GM12878 (cell line): ENCODE measurements at regions not wholly inside any gene's neighbourhood (a gene's known extent, or its start where the extent isn't known, plus 50 kb on each side); places are given as distances from the start of the nearest gene placed in this dataset.

Experiments used
- ATAC-seq: fragments of 200-7000 bp; cut with Tn5 transposase; 3 replicates; pipeline ENCODE4 v1.9.1; 2020; ENCODE audit warnings: mild to moderate bottlenecking, moderate library complexity
- BruUV-seq: library from RNA; stranded (reverse); fragments of 400-500 nt; replicated peaks from 2 replicates; lab custom pipeline; 2021; lab: Mats Ljungman, UMichigan
- CTCF ChIA-PET: fragments of 300-600 bp; sonication (Branson Sonifier 250); formaldehyde crosslinking; extraction: SDS; loops from one replicate; lab custom pipeline; 2021; ENCODE audit warnings: inconsistent platforms; lab: Yijun Ruan, JAX
- POLR2A ChIA-PET: fragments of 350-600 bp; formaldehyde crosslinking; extraction: SDS; loops from one replicate; lab custom pipeline; 2021; ENCODE audit warnings: inconsistent platforms; lab: Charles Lee
- RAD21 ChIA-PET: fragments of 300-600 bp; sonication (Branson Sonifier 250); formaldehyde crosslinking; loops from one replicate; lab custom pipeline; 2023; ENCODE audit warnings: antibody characterized with exemption; ENCODE audit not compliant: unreplicated experiment; lab: Charles Lee
- SMC1A ChIA-PET: fragments of 300-600 bp; sonication (Branson Sonifier 250); formaldehyde crosslinking; loops from one replicate; lab custom pipeline; 2023; ENCODE audit not compliant: unreplicated experiment, uncharacterized antibody; lab: Charles Lee
- DNase-seq: peaks from one replicate; pipeline ENCODE4 v3.0.0-alpha.2; 2011; ENCODE audit warnings: low read depth, low spot score
- FAIRE-seq: peaks from 3 replicates; lab custom pipeline; 2011; peaks lifted over from hg19 to GRCh38; lab: Jason Lieb, UNC
- H2AFZ ChIP-seq: 2 replicates; pipeline ENCODE4 v1.6.0; 2011; ENCODE audit warnings: low read depth, low read length, control low read depth; ENCODE audit not compliant: control insufficient read depth
- H3K27ac ChIP-seq: 2 replicates; pipeline ENCODE4 v1.5.1; 2011; ENCODE audit warnings: control low read depth; ENCODE audit not compliant: control insufficient read depth, insufficient read depth
- H3K27me3 ChIP-seq, 2 experiments: replicated peaks in 1 of 2; 2 replicates each; pipeline versions ENCODE4 v1.6.0 to v1.6.1; 2011; ENCODE audit warnings: low read length in 1 of 2; ENCODE audit not compliant: control insufficient read depth in 2 of 2, insufficient read depth in 2 of 2
- H3K36me3 ChIP-seq, 2 experiments: 2 replicates each; pipeline ENCODE4 v1.5.1; 2011; ENCODE audit warnings: low read length in 1 of 2; ENCODE audit not compliant: control insufficient read depth in 2 of 2, insufficient read depth in 2 of 2
- H3K4me1 ChIP-seq: 2 replicates; pipeline ENCODE4 v1.6.1; 2011; ENCODE audit warnings: mild to moderate bottlenecking, low read length, moderate library complexity, mixed read lengths; ENCODE audit not compliant: control insufficient read depth, insufficient read depth
- H3K4me2 ChIP-seq: 2 replicates; pipeline ENCODE4 v1.6.0; 2011; ENCODE audit warnings: control low read depth; ENCODE audit not compliant: control insufficient read depth, insufficient read depth
- H3K4me3 ChIP-seq: fragments of 200-600 bp; sonication (generic); 2 replicates; pipeline ENCODE4 v1.5.1; 2016
- H3K79me2 ChIP-seq: 2 replicates; pipeline ENCODE4 v1.6.0; 2011; ENCODE audit warnings: low read length; ENCODE audit not compliant: control insufficient read depth, insufficient read depth
- H3K9ac ChIP-seq: 2 replicates; pipeline ENCODE4 v1.8.0; 2011; ENCODE audit warnings: low read length, control low read depth, mixed read lengths; ENCODE audit not compliant: control insufficient read depth, insufficient read depth
- H3K9me3 ChIP-seq: replicated peaks from 3 replicates; pipeline ENCODE4 v1.5.1; 2011; ENCODE audit warnings: mild to moderate bottlenecking, low read length; ENCODE audit not compliant: control insufficient read depth, insufficient read depth
- H4K20me1 ChIP-seq: 2 replicates; pipeline ENCODE4 v1.6.0; 2011; ENCODE audit not compliant: control insufficient read depth, insufficient read depth
- CHD2 ChIP-seq: IDR thresholded peaks from 2 replicates; pipeline ENCODE4 v1.6.1; 2011; ENCODE audit warnings: low read depth, low read length, improper control_type of control experiment, borderline replicate concordance
- ETV6 ChIP-seq, 2 experiments: fragments of 450-650 bp in 1 of 2; IDR thresholded peaks in 1 of 2; conservative IDR thresholded peaks in 1 of 2; 2 replicates each; pipeline ENCODE4 v1.6.1; 2014; ENCODE audit warnings: antibody characterized with exemption in 1 of 2, borderline replicate concordance in 1 of 2, low read depth in 1 of 2, mild to moderate bottlenecking in 1 of 2, moderate library complexity in 1 of 2
- FOXK2 ChIP-seq: fragments of 450-650 bp; IDR thresholded peaks from 2 replicates; pipeline ENCODE4 v1.6.1; 2017; ENCODE audit warnings: mild to moderate bottlenecking, moderate library complexity
- IRF4 ChIP-seq: IDR thresholded peaks from 2 replicates; pipeline ENCODE4 v1.6.1; 2011; ENCODE audit warnings: low read depth, low read length
- NFIC ChIP-seq: IDR thresholded peaks from 2 replicates; pipeline ENCODE4 v1.6.1; 2012; ENCODE audit warnings: low read depth, mild to moderate bottlenecking, inconsistent platforms, low read length, moderate library complexity
- NFYA ChIP-seq: IDR thresholded peaks from 2 replicates; pipeline ENCODE4 v1.6.1; 2011; ENCODE audit warnings: low read depth, mild to moderate bottlenecking, low read length, improper control_type of control experiment, borderline replicate concordance
- NRF1 ChIP-seq: conservative IDR thresholded peaks from 2 replicates; pipeline ENCODE4 v1.6.1; 2011; ENCODE audit warnings: mild to moderate bottlenecking, low read depth, low read length, improper control_type of control experiment
- POLR2A ChIP-seq: IDR thresholded peaks from 2 replicates; pipeline ENCODE4 v1.6.1; 2011; ENCODE audit warnings: low read depth, mild to moderate bottlenecking, low read length
- SIX5 ChIP-seq: IDR thresholded peaks from 2 replicates; pipeline ENCODE4 v1.6.1; 2011; ENCODE audit warnings: mild to moderate bottlenecking, low read depth, low read length, moderate library complexity; ENCODE audit not compliant: severe bottlenecking
- ZNF207 ChIP-seq: fragments of 450-650 bp; IDR thresholded peaks from 2 replicates; pipeline ENCODE4 v1.6.1; 2014; ENCODE audit warnings: antibody characterized with exemption, mild to moderate bottlenecking, borderline replicate concordance
- ZSCAN29 ChIP-seq: fragments of 450-650 bp; IDR thresholded peaks from 2 replicates; pipeline ENCODE4 v1.6.1; 2017; ENCODE audit warnings: mild to moderate bottlenecking, moderate library complexity
- WGBS: methylation state at CpG from one replicate; pipeline ENCODE4 v1.1.6; 2016; ENCODE audit warnings: low lambda C conversion rate; ENCODE audit not compliant: insufficient replicate concordance, insufficient coverage; ENCODE audit errors: missing lambda C conversion rate; 5-methylcytosine and 5-hydroxymethylcytosine counted together
- in situ Hi-C: fragments of 300-500 bp; cut with MboI; formaldehyde crosslinking; loops from 9 replicates; pipeline ENCODE4 v1.14.3; 2018; ENCODE audit warnings: mixed read lengths
- intact Hi-C: fragments of 100-400 bp; cut with micrococcal nuclease; formaldehyde crosslinking; loops from one replicate; pipeline ENCODE4 v1.14.2; 2022; ENCODE audit not compliant: unreplicated experiment
- TF ChIP-seq, protein P1 (sequence below): fragments of 450-650 bp; IDR thresholded peaks from 2 replicates; pipeline ENCODE4 v1.6.1; 2016; ENCODE audit warnings: mild to moderate bottlenecking

DNA sequence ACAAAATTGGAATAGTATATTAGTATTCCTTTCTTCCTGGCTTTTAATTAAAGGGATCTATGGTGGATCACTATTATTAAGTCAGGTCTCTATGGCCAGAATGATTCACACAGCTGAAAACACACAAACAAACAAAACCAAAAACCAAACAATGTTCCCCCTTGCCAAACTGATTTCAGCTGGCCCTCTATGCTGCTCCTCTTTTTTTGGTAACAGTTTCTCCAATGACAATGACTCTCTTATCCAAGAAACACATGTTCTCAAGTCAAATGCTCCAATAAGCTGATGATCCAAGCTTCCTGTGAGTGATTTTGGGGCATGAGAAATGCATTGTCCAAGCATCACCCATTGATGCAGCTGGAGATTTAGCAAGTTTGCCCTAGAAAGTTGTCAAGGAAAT is 193.4 kb upstream of the TUT7 start (continued):
- TF ChIP-seq CHD2 (no peak), POLR2A (no peak), ZSCAN29 (no peak), NRF1 (no peak), NFYA (no peak), FOXK2 (no peak)

- Histone ChIP-seq H3K4me1 (no peaks in the 10 kb centered on the region), H3K4me3 (no peak overlapping the region), H3K9ac (no peak overlapping the region), H3K27me3 (no peaks in the 10 kb centered on the region), H3K36me3 (no peaks in the 10 kb centered on the region), H3K27ac (no peak overlapping the region), H3K79me2 (no peaks in the 10 kb centered on the region), H3K4me2 (no peak overlapping the region), H3K9me3 (no peaks in the 10 kb centered on the region), H2AFZ (no peak overlapping the region), H4K20me1 (no peaks in the 10 kb centered on the region)
- in situ Hi-C loops, result no loop called here
- WGBS, result 26% methylated on average over 5 of the region's 5 CpGs
- ChIA-PET CTCF (no interaction called here), POLR2A (no interaction called here), RAD21 (no interaction called here), SMC1A (interaction anchor here (0.7 kb wide), 1 partner anchor 69 kb away, joined by 3 read pairs; no protein-coding TSS in a partner anchor)
- FAIRE-seq, result no peak
- no peak for DNase-seq
- TF ChIP-seq, protein P1, sequence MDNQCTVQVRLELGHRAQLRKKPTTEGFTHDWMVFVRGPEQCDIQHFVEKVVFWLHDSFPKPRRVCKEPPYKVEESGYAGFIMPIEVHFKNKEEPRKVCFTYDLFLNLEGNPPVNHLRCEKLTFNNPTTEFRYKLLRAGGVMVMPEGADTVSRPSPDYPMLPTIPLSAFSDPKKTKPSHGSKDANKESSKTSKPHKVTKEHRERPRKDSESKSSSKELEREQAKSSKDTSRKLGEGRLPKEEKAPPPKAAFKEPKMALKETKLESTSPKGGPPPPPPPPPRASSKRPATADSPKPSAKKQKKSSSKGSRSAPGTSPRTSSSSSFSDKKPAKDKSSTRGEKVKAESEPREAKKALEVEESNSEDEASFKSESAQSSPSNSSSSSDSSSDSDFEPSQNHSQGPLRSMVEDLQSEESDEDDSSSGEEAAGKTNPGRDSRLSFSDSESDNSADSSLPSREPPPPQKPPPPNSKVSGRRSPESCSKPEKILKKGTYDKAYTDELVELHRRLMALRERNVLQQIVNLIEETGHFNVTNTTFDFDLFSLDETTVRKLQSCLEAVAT, result no peak
- TF ChIP-seq IRF4 (no peak), NFIC (no peak), SIX5 (no peak), ZNF207 (no peak), ETV6 (conservative IDR thresholded peaks at IDR 0.05 in 1 of 2, IDR thresholded peaks at IDR 0.05 in 1 of 2; ENCODE audit: borderline replicate concordance in 1 of 2, low read depth in 1 of 2) (no peak)
- intact Hi-C loops, result no loop called here
- no TSS peak for BruUV-seq
- no peak for ATAC-seq
Measured at GRCh38 chr9:86546712-86547111, 192.5 kb upstream of the TUT7 start.
